ENCODE measurements at regions not wholly inside any gene's neighbourhood (a gene's known extent, or its start where the extent isn't known, plus 50 kb on each side); places are given as distances from the start of the nearest gene placed in this dataset.
"Not testable (repeated sequence)": the region's sequence is repeated elsewhere in the genome, so short reads cannot be mapped to it uniquely, and the experiment has no call there.

- H3K9me3 Mint-ChIP-seq; H3K27me3 Mint-ChIP-seq (ENCODE audit: insufficient read depth); H3K4me1 Mint-ChIP-seq (ENCODE audit: low read depth); H3K27ac Mint-ChIP-seq; DNase-seq (ENCODE audit: low spot score); intact Hi-C loops (cut with micrococcal nuclease); H3K4me3 Mint-ChIP-seq; H3K36me3 Mint-ChIP-seq (ENCODE audit: low read depth): not testable (repeated sequence)
Observed at GRCh38 chrX:71822314-71822713, 59.2 kb downstream of the CXorf49B start.

- no peak overlapping the region for H3K4me3 Mint-ChIP-seq
- no peaks in the 10 kb centered on the region for H3K36me3 Mint-ChIP-seq (ENCODE audit: low read depth)
- intact Hi-C loops (cut with micrococcal nuclease), result no loop called here
- no peak overlapping the region for H3K27ac Mint-ChIP-seq
- H3K4me1 Mint-ChIP-seq (ENCODE audit: low read depth), result no peaks in the 10 kb centered on the region
- no peaks in the 10 kb centered on the region for H3K9me3 Mint-ChIP-seq
- H3K27me3 Mint-ChIP-seq (ENCODE audit: insufficient read depth), result peaks cover 4% of the 10 kb centered on the region
- no peak for DNase-seq (ENCODE audit: low spot score)
Observed at GRCh38 chrX:71823391-71824057, 60.4 kb downstream of the CXorf49B start.

GRCh38 chrX:71828086-71828485 is 64.9 kb downstream of the CXorf49B start:
- H3K4me1 Mint-ChIP-seq (ENCODE audit: low read depth), result no peaks in the 10 kb centered on the region
- DNase-seq (ENCODE audit: low spot score), result no peak
- H3K27ac Mint-ChIP-seq, result no peak overlapping the region
- H3K36me3 Mint-ChIP-seq (ENCODE audit: low read depth), result no peaks in the 10 kb centered on the region
- peaks cover 4% of the 10 kb centered on the region for H3K27me3 Mint-ChIP-seq (ENCODE audit: insufficient read depth)
- intact Hi-C loops (cut with micrococcal nuclease), result no loop called here
- H3K9me3 Mint-ChIP-seq, result peaks cover 5% of the 10 kb centered on the region
- no peak overlapping the region for H3K4me3 Mint-ChIP-seq

- H3K4me3 Mint-ChIP-seq; DNase-seq (ENCODE audit: low spot score); H3K27me3 Mint-ChIP-seq (ENCODE audit: insufficient read depth); H3K27ac Mint-ChIP-seq; H3K9me3 Mint-ChIP-seq; H3K4me1 Mint-ChIP-seq (ENCODE audit: low read depth); intact Hi-C loops (cut with micrococcal nuclease); H3K36me3 Mint-ChIP-seq (ENCODE audit: low read depth): not testable (repeated sequence)
Observed at GRCh38 chrX:71838092-71838491, 72.6 kb upstream of the NHSL2 start.

- H3K27ac Mint-ChIP-seq, result no peak overlapping the region
- intact Hi-C loops (cut with micrococcal nuclease), result no loop called here
- DNase-seq (ENCODE audit: low spot score), result no peak
- no peaks in the 10 kb centered on the region for H3K9me3 Mint-ChIP-seq
- no peak overlapping the region for H3K4me3 Mint-ChIP-seq
- peaks cover 2% of the 10 kb centered on the region for H3K27me3 Mint-ChIP-seq (ENCODE audit: insufficient read depth)
- no peaks in the 10 kb centered on the region for H3K36me3 Mint-ChIP-seq (ENCODE audit: low read depth)
- no peaks in the 10 kb centered on the region for H3K4me1 Mint-ChIP-seq (ENCODE audit: low read depth)
Observed at GRCh38 chrX:71846429-71846828, 64.2 kb upstream of the NHSL2 start.

- DNase-seq (ENCODE audit: low spot score), result no peak
- Mint-ChIP-seq H3K36me3 (ENCODE audit: low read depth) (no peaks in the 10 kb centered on the region), H3K4me3 (no peak overlapping the region), H3K27me3 (ENCODE audit: insufficient read depth) (peaks cover 4% of the 10 kb centered on the region), H3K4me1 (ENCODE audit: low read depth) (no peaks in the 10 kb centered on the region), H3K27ac (no peak overlapping the region), H3K9me3 (no peaks in the 10 kb centered on the region)
- intact Hi-C loops (cut with micrococcal nuclease), result no loop called here
Observed at GRCh38 chrX:71852182-71852581, 58.5 kb upstream of the NHSL2 start.

- Mint-ChIP-seq H3K4me1 (ENCODE audit: low read depth) (no peaks in the 10 kb centered on the region), H3K4me3 (no peak overlapping the region), H3K36me3 (ENCODE audit: low read depth) (no peaks in the 10 kb centered on the region), H3K27ac (no peak overlapping the region), H3K27me3 (ENCODE audit: insufficient read depth) (peaks cover 3% of the 10 kb centered on the region), H3K9me3 (no peaks in the 10 kb centered on the region)
- DNase-seq (ENCODE audit: low spot score), result no peak
- intact Hi-C loops (cut with micrococcal nuclease), result loop anchor here (1.0 kb wide), 1 partner anchor 189 kb away; no protein-coding TSS in a partner anchor
Observed at GRCh38 chrX:71859637-71860036, 51.0 kb upstream of the NHSL2 start.
